Esophagus muscularis mucosa (tissue), 4 donors: ENCODE measurements at regions not wholly inside any gene's neighbourhood (a gene's known extent, or its start where the extent isn't known, plus 50 kb on each side); places are given as distances from the start of the nearest gene placed in this dataset.

Experiments used
- EP300 ChIP-seq: sonication (generic); formaldehyde crosslinking; IDR thresholded peaks from one replicate; pipeline ENCODE4 v1.6.1; 2017; ENCODE audit warnings: antibody characterized with exemption
- POLR2AphosphoS5 ChIP-seq, 2 donors: sonication (generic); formaldehyde crosslinking; IDR thresholded peaks; one replicate each; pipeline ENCODE4 v1.6.1; 2017; ENCODE audit warnings: antibody characterized with exemption in 2 of 2
- TF ChIP-seq, protein P1 (sequence below), 3 experiments: fragments of 200-600 bp in 2 of 3; fragments of 450-650 bp in 1 of 3; sonication (generic) in 2 of 3; IDR thresholded peaks; one replicate each; pipeline ENCODE4 v1.5.1; 2017 to 2019; ENCODE audit warnings: antibody characterized with exemption in 3 of 3, mild to moderate bottlenecking in 2 of 3, moderate library complexity in 1 of 3

DNA sequence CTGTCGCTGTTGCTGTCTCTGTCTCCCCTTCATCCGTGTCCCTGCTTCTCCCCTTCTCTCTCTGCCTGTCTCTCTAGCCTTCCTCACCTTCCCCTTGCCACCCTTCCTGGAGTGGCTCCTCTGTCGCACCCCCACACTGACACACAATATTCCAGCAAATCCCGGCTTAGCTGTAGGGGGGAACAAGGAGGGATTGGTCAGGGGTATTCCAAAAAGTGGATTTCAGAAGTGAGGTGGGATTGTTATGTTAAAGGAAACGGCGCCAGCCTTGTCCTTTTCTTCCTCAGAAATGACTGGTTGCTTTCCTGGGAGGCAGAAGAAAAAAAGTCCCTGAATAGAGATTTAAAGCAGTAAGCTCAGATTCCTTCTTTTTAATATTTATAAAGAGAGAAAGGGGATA, 76.3 kb upstream of the SIRPA start:
- TF ChIP-seq POLR2AphosphoS5 (IDR thresholded peaks at IDR 0.05) (no peak), EP300 (no peak)
- TF ChIP-seq, protein P1, sequence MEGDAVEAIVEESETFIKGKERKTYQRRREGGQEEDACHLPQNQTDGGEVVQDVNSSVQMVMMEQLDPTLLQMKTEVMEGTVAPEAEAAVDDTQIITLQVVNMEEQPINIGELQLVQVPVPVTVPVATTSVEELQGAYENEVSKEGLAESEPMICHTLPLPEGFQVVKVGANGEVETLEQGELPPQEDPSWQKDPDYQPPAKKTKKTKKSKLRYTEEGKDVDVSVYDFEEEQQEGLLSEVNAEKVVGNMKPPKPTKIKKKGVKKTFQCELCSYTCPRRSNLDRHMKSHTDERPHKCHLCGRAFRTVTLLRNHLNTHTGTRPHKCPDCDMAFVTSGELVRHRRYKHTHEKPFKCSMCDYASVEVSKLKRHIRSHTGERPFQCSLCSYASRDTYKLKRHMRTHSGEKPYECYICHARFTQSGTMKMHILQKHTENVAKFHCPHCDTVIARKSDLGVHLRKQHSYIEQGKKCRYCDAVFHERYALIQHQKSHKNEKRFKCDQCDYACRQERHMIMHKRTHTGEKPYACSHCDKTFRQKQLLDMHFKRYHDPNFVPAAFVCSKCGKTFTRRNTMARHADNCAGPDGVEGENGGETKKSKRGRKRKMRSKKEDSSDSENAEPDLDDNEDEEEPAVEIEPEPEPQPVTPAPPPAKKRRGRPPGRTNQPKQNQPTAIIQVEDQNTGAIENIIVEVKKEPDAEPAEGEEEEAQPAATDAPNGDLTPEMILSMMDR (IDR thresholded peaks at IDR 0.05) = no peak
